NT2/D1 (cell line): ENCODE measurements at regions not wholly inside any gene's neighbourhood (a gene's known extent, or its start where the extent isn't known, plus 50 kb on each side); places are given as distances from the start of the nearest gene placed in this dataset.

Experiments
- DNase-seq: peaks from one replicate; pipeline ENCODE4 v3.0.0-alpha.2; 2011; ENCODE audit warnings: low read depth, low spot score
- H3K27me3 ChIP-seq: 2 replicates; pipeline ENCODE4 v1.6.0; 2011; ENCODE audit warnings: mild to moderate bottlenecking; ENCODE audit not compliant: insufficient read length, insufficient read depth
- H3K36me3 ChIP-seq: 2 replicates; pipeline ENCODE4 v1.6.1; 2011; ENCODE audit warnings: mild to moderate bottlenecking, low read length, mixed read lengths; ENCODE audit not compliant: insufficient read depth, insufficient read length
- H3K4me1 ChIP-seq: 2 replicates; pipeline ENCODE4 v1.5.1; 2011; ENCODE audit not compliant: insufficient read depth, insufficient read length
- H3K4me3 ChIP-seq: 2 replicates; pipeline ENCODE4 v1.5.1; 2011; ENCODE audit warnings: low read depth; ENCODE audit not compliant: insufficient read length
- H3K9ac ChIP-seq: 2 replicates; pipeline ENCODE4 v1.6.0; 2011; ENCODE audit warnings: low read depth; ENCODE audit not compliant: insufficient read length
- H3K9me3 ChIP-seq: 2 replicates; pipeline ENCODE4 v1.5.1; 2011; ENCODE audit warnings: mild to moderate bottlenecking, low read length; ENCODE audit not compliant: insufficient read depth
- SUZ12 ChIP-seq: IDR thresholded peaks from 2 replicates; pipeline ENCODE4 v1.6.1; 2011; ENCODE audit not compliant: insufficient read length, insufficient read depth; ENCODE audit errors: extremely low read depth
- YY1 ChIP-seq: IDR thresholded peaks from 2 replicates; pipeline ENCODE4 v1.6.1; 2011; ENCODE audit not compliant: insufficient read length, insufficient read depth
- ZNF274 ChIP-seq: IDR thresholded peaks from 2 replicates; pipeline ENCODE4 v1.6.1; 2011; ENCODE audit warnings: mild to moderate bottlenecking, low read depth, low read length

GRCh38 chr15:99863550-99864198, 130.4 kb upstream of the LYSMD4 start:
- TF ChIP-seq YY1 (no peak), ZNF274 (no peak), SUZ12 (no peak)
- no peaks in the 10 kb centered on the region for H3K27me3 ChIP-seq
- no peaks in the 10 kb centered on the region for H3K36me3 ChIP-seq
- H3K4me3 ChIP-seq: no peak overlapping the region
- H3K4me1 ChIP-seq: no peaks in the 10 kb centered on the region
- H3K9me3 ChIP-seq: no peaks in the 10 kb centered on the region
- DNase-seq: no peak
- H3K9ac ChIP-seq: no peak overlapping the region

- no peaks in the 10 kb centered on the region for H3K27me3 ChIP-seq
- no peaks in the 10 kb centered on the region for H3K9me3 ChIP-seq
- H3K4me1 ChIP-seq: no peaks in the 10 kb centered on the region
- no peaks in the 10 kb centered on the region for H3K36me3 ChIP-seq
- no peak overlapping the region for H3K9ac ChIP-seq
- no peak for DNase-seq
- TF ChIP-seq YY1: no peak
- no peak for TF ChIP-seq ZNF274
- no peak for TF ChIP-seq SUZ12
- no peak overlapping the region for H3K4me3 ChIP-seq
These were observed 124.6 kb upstream of the LYSMD4 start for GRCh38 chr15:99857836-99858235.

- Histone ChIP-seq H3K27me3 (no peaks in the 10 kb centered on the region), H3K9ac (no peak overlapping the region), H3K9me3 (no peaks in the 10 kb centered on the region), H3K36me3 (no peaks in the 10 kb centered on the region), H3K4me3 (no peak overlapping the region), H3K4me1 (no peaks in the 10 kb centered on the region)
- no peak for DNase-seq
- TF ChIP-seq ZNF274 (no peak), YY1 (no peak), SUZ12 (no peak)
These were observed 117.3 kb upstream of the LYSMD4 start for GRCh38 chr15:99850517-99850916.

GRCh38 chr15:99845009-99845408, 111.8 kb upstream of the LYSMD4 start:
- TF ChIP-seq ZNF274 (no peak), YY1 (no peak)
- Histone ChIP-seq H3K36me3 (no peaks in the 10 kb centered on the region), H3K4me3 (no peak overlapping the region), H3K9me3 (no peaks in the 10 kb centered on the region), H3K4me1 (no peaks in the 10 kb centered on the region), H3K9ac (no peak overlapping the region), H3K27me3 (no peaks in the 10 kb centered on the region)
- DNase-seq: no peak

GRCh38 chr15:99844150-99844549, 110.9 kb upstream of the LYSMD4 start:
- no peak for TF ChIP-seq SUZ12
- no peak for TF ChIP-seq YY1
- TF ChIP-seq ZNF274: no peak
- no peaks in the 10 kb centered on the region for H3K27me3 ChIP-seq

GRCh38 chr15:99842071-99842470, 108.8 kb upstream of the LYSMD4 start:
- no peak overlapping the region for H3K4me3 ChIP-seq
- H3K9me3 ChIP-seq: no peaks in the 10 kb centered on the region
- H3K9ac ChIP-seq: no peak overlapping the region
- no peak for DNase-seq
- no peak for TF ChIP-seq SUZ12
- TF ChIP-seq YY1: no peak
- TF ChIP-seq ZNF274: no peak
- H3K36me3 ChIP-seq: no peaks in the 10 kb centered on the region
- no peaks in the 10 kb centered on the region for H3K4me1 ChIP-seq
- no peaks in the 10 kb centered on the region for H3K27me3 ChIP-seq

More at GRCh38 chr15:99844150-99844549, 110.9 kb upstream of the LYSMD4 start:
- H3K36me3 ChIP-seq: no peaks in the 10 kb centered on the region
- DNase-seq: no peak
- H3K9me3 ChIP-seq: no peaks in the 10 kb centered on the region
- H3K4me3 ChIP-seq: no peak overlapping the region
- no peaks in the 10 kb centered on the region for H3K4me1 ChIP-seq
- H3K9ac ChIP-seq: no peak overlapping the region

- no peaks in the 10 kb centered on the region for H3K9me3 ChIP-seq
- H3K4me3 ChIP-seq: no peak overlapping the region
- no peaks in the 10 kb centered on the region for H3K4me1 ChIP-seq
- no peaks in the 10 kb centered on the region for H3K36me3 ChIP-seq
- no peak overlapping the region for H3K9ac ChIP-seq
- no peak for TF ChIP-seq YY1
- no peak for TF ChIP-seq SUZ12
- no peak for TF ChIP-seq ZNF274
- no peaks in the 10 kb centered on the region for H3K27me3 ChIP-seq
- DNase-seq: no peak
These were observed 93.0 kb upstream of the LYSMD4 start for GRCh38 chr15:99826157-99826780.
